ENCODE measurements at regions not wholly inside any gene's neighbourhood (a gene's known extent, or its start where the extent isn't known, plus 50 kb on each side); places are given as distances from the start of the nearest gene placed in this dataset.

DNA sequence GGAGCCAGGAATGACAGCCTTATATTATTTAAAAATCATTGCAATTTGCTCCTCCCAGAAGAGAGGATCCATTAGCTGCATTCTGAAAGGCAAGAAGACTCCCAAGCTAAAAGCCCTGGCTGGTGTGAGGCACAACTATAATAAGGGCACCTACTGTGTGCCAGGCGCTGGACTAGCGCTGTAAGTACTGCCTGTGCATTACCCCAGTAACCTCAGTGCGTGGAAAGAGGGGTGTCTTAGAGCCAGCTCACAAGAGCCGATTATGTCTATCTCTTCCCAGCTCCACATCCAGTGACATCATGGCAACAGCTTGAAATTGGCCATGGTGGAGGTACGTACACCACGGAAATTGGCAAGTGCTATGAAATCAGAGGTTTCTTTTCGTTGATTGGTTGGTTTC, 141.7 kb upstream of the IRF2BP2 start:
- no peak for TF ChIP-seq EZH2 (IDR thresholded peaks at IDR 0.05)
- TF ChIP-seq, protein P1, sequence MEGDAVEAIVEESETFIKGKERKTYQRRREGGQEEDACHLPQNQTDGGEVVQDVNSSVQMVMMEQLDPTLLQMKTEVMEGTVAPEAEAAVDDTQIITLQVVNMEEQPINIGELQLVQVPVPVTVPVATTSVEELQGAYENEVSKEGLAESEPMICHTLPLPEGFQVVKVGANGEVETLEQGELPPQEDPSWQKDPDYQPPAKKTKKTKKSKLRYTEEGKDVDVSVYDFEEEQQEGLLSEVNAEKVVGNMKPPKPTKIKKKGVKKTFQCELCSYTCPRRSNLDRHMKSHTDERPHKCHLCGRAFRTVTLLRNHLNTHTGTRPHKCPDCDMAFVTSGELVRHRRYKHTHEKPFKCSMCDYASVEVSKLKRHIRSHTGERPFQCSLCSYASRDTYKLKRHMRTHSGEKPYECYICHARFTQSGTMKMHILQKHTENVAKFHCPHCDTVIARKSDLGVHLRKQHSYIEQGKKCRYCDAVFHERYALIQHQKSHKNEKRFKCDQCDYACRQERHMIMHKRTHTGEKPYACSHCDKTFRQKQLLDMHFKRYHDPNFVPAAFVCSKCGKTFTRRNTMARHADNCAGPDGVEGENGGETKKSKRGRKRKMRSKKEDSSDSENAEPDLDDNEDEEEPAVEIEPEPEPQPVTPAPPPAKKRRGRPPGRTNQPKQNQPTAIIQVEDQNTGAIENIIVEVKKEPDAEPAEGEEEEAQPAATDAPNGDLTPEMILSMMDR (IDR thresholded peaks at IDR 0.05 in 2 of 3, conservative IDR thresholded peaks at IDR 0.05 in 1 of 3; ENCODE audit: borderline replicate concordance in 1 of 3, insufficient read depth in 1 of 3, low read depth in 2 of 3, low read length in 2 of 3), result no peak
- TF ChIP-seq RAD21 (IDR thresholded peaks at IDR 0.05; ENCODE audit: low read depth), result no peak
- TF ChIP-seq SP1 (IDR thresholded peaks at IDR 0.05; ENCODE audit: low read depth), result no peak
- no peak for TF ChIP-seq POLR2A (IDR thresholded peaks at IDR 0.05; ENCODE audit: borderline replicate concordance, extremely low read depth, insufficient read depth, insufficient read length)
- TF ChIP-seq ZFX (IDR thresholded peaks at IDR 0.05), result no peak
- TF ChIP-seq CEBPB (IDR thresholded peaks at IDR 0.05; ENCODE audit: low read depth), result no peak
- TF ChIP-seq POLR2AphosphoS5 (IDR thresholded peaks at IDR 0.05; ENCODE audit: low read depth, low read length), result no peak
- TF ChIP-seq, protein P2, sequence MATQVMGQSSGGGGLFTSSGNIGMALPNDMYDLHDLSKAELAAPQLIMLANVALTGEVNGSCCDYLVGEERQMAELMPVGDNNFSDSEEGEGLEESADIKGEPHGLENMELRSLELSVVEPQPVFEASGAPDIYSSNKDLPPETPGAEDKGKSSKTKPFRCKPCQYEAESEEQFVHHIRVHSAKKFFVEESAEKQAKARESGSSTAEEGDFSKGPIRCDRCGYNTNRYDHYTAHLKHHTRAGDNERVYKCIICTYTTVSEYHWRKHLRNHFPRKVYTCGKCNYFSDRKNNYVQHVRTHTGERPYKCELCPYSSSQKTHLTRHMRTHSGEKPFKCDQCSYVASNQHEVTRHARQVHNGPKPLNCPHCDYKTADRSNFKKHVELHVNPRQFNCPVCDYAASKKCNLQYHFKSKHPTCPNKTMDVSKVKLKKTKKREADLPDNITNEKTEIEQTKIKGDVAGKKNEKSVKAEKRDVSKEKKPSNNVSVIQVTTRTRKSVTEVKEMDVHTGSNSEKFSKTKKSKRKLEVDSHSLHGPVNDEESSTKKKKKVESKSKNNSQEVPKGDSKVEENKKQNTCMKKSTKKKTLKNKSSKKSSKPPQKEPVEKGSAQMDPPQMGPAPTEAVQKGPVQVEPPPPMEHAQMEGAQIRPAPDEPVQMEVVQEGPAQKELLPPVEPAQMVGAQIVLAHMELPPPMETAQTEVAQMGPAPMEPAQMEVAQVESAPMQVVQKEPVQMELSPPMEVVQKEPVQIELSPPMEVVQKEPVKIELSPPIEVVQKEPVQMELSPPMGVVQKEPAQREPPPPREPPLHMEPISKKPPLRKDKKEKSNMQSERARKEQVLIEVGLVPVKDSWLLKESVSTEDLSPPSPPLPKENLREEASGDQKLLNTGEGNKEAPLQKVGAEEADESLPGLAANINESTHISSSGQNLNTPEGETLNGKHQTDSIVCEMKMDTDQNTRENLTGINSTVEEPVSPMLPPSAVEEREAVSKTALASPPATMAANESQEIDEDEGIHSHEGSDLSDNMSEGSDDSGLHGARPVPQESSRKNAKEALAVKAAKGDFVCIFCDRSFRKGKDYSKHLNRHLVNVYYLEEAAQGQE (IDR thresholded peaks at IDR 0.05; ENCODE audit: low read depth), result no peak
- no peak for TF ChIP-seq EZH2phosphoT487 (IDR thresholded peaks at IDR 0.05; ENCODE audit: borderline replicate concordance)
- no peak for TF ChIP-seq FOSL1 (IDR thresholded peaks at IDR 0.05; ENCODE audit: low read depth)
